ENCODE measurements at regions not wholly inside any gene's neighbourhood (a gene's known extent, or its start where the extent isn't known, plus 50 kb on each side); places are given as distances from the start of the nearest gene placed in this dataset.
"Not testable (repeated sequence)": the region's sequence is repeated elsewhere in the genome, so short reads cannot be mapped to it uniquely, and the experiment has no call there.

DNA sequence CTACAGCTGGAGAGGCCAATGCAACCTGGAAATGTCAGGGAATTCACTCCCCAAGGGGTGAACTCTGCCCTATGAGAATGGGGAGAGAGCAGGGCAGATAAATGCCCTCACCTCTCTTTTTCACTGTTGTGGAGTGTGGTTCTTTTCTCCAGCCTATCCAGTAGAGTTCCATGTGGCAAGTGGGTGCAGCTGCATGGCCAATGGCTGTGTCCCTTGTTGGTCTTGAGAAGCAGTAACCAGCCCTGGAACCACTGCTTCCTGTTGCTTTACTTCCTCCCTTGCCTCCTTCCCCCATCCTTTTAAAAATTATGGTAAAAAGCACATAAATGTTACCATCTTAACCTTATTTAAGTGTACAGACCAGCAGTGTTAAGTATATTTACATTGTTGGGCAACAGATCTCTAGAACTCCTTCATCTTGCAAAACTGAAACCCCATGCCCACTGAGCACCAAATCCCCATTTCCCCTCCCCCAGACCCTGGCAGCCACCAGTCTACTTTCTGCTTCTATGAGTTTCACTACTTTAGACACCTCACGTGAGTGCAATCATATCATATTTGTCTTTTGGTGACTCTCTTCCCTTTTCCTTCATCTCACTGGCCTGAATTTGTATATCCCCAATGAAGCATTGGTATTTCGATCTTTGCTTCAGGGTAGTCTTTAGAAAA, 77.0 kb upstream of the GRIP1 start:
- Mint-ChIP-seq H3K4me1 (ENCODE audit: low read depth, unreplicated experiment) (peaks cover 2% of the 10 kb centered on the region), H3K4me3 (ENCODE audit: unreplicated experiment) (no peak overlapping the region), H3K27me3 (ENCODE audit: unreplicated experiment) (no peaks in the 10 kb centered on the region), H3K9me3 (ENCODE audit: unreplicated experiment) (peaks cover 3% of the 10 kb centered on the region), H3K27ac (ENCODE audit: unreplicated experiment) (no peak overlapping the region), H3K36me3 (ENCODE audit: unreplicated experiment) (no peaks in the 10 kb centered on the region)
- no peak for TF ChIP-seq CTCF (IDR thresholded peaks at IDR 0.05; ENCODE audit: partially characterized antibody, unreplicated experiment)
- no peak for DNase-seq

GRCh38 chr12:66756631-66757030, 77.8 kb upstream of the GRIP1 start:
- peaks cover 6% of the 10 kb centered on the region for H3K36me3 Mint-ChIP-seq (ENCODE audit: unreplicated experiment)
- no peaks in the 10 kb centered on the region for H3K27me3 Mint-ChIP-seq (ENCODE audit: unreplicated experiment)
- H3K9me3 Mint-ChIP-seq (ENCODE audit: unreplicated experiment): peaks cover 3% of the 10 kb centered on the region
- no peak for TF ChIP-seq CTCF (IDR thresholded peaks at IDR 0.05; ENCODE audit: partially characterized antibody, unreplicated experiment)
- no peak for DNase-seq
- H3K4me1 Mint-ChIP-seq (ENCODE audit: low read depth, unreplicated experiment): peaks cover 2% of the 10 kb centered on the region
- no peak overlapping the region for H3K4me3 Mint-ChIP-seq (ENCODE audit: unreplicated experiment)
- no peak overlapping the region for H3K27ac Mint-ChIP-seq (ENCODE audit: unreplicated experiment)

GRCh38 chr12:66760122-66760521, 81.2 kb upstream of the GRIP1 start:
- not testable (repeated sequence) for H3K27me3 Mint-ChIP-seq (ENCODE audit: unreplicated experiment); H3K9me3 Mint-ChIP-seq (ENCODE audit: unreplicated experiment); H3K4me1 Mint-ChIP-seq (ENCODE audit: low read depth, unreplicated experiment); DNase-seq; H3K4me3 Mint-ChIP-seq (ENCODE audit: unreplicated experiment); H3K27ac Mint-ChIP-seq (ENCODE audit: unreplicated experiment); H3K36me3 Mint-ChIP-seq (ENCODE audit: unreplicated experiment)

- H3K27me3 Mint-ChIP-seq (ENCODE audit: unreplicated experiment): peaks cover 2% of the 10 kb centered on the region
- no peaks in the 10 kb centered on the region for H3K4me1 Mint-ChIP-seq (ENCODE audit: low read depth, unreplicated experiment)
- H3K36me3 Mint-ChIP-seq (ENCODE audit: unreplicated experiment): peaks cover 6% of the 10 kb centered on the region
- TF ChIP-seq CTCF (IDR thresholded peaks at IDR 0.05; ENCODE audit: partially characterized antibody, unreplicated experiment): no peak
- peaks cover 3% of the 10 kb centered on the region for H3K9me3 Mint-ChIP-seq (ENCODE audit: unreplicated experiment)
- DNase-seq: no peak
- no peak overlapping the region for H3K27ac Mint-ChIP-seq (ENCODE audit: unreplicated experiment)
- no peak overlapping the region for H3K4me3 Mint-ChIP-seq (ENCODE audit: unreplicated experiment)
These were observed 84.6 kb upstream of the GRIP1 start for GRCh38 chr12:66763467-66763866.

DNA sequence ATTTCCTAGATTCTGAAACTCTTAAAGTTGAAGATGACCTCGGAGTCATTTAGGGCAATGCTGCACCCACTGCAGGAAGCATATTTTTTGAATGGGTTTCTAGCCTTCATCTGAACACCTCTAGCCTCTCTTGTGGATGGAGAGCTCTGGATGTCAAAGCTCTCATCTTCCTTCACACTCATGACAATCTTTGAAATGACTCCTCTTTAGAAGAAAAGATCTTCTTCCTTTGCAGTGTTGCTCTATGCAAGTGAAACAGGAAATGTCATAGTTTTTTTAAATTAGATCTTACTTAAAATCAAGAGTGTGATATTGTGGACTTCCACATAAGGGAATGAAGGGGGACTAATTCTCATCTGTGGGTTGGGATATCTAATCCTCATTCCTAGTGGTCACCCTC, 86.3 kb upstream of the GRIP1 start:
- no peaks in the 10 kb centered on the region for H3K4me1 Mint-ChIP-seq (ENCODE audit: low read depth, unreplicated experiment)
- no peak overlapping the region for H3K4me3 Mint-ChIP-seq (ENCODE audit: unreplicated experiment)
- no peak for DNase-seq
- TF ChIP-seq CTCF (IDR thresholded peaks at IDR 0.05; ENCODE audit: partially characterized antibody, unreplicated experiment): no peak
- H3K9me3 Mint-ChIP-seq (ENCODE audit: unreplicated experiment): no peaks in the 10 kb centered on the region
- peaks cover 2% of the 10 kb centered on the region for H3K27me3 Mint-ChIP-seq (ENCODE audit: unreplicated experiment)
- H3K36me3 Mint-ChIP-seq (ENCODE audit: unreplicated experiment): peaks cover 6% of the 10 kb centered on the region
- no peak overlapping the region for H3K27ac Mint-ChIP-seq (ENCODE audit: unreplicated experiment)
